ENCODE measurements at regions not wholly inside any gene's neighbourhood (a gene's known extent, or its start where the extent isn't known, plus 50 kb on each side); places are given as distances from the start of the nearest gene placed in this dataset.

GRCh38 chr16:52721331-52721730 is 174.4 kb upstream of the TOX3 start:
- TF ChIP-seq SUZ12 (IDR thresholded peaks at IDR 0.05; ENCODE audit: unreplicated experiment): no peak
- TF ChIP-seq RFX5 (IDR thresholded peaks at IDR 0.05; ENCODE audit: low read depth, low read length): no peak
- TF ChIP-seq EP300 (IDR thresholded peaks at IDR 0.05; ENCODE audit: borderline replicate concordance in 1 of 2, control insufficient read depth in 1 of 2, low read depth in 2 of 2, low read length in 2 of 2): no peak
- TF ChIP-seq POLR2A (IDR thresholded peaks at IDR 0.05; ENCODE audit: low read depth, low read length): no peak
- no peak for TF ChIP-seq BRCA1 (IDR thresholded peaks at IDR 0.05; ENCODE audit: low read depth, low read length)
- TF ChIP-seq CHD2 (IDR thresholded peaks at IDR 0.05; ENCODE audit: borderline replicate concordance, low read depth, low read length): no peak
- TF ChIP-seq, protein P1, sequence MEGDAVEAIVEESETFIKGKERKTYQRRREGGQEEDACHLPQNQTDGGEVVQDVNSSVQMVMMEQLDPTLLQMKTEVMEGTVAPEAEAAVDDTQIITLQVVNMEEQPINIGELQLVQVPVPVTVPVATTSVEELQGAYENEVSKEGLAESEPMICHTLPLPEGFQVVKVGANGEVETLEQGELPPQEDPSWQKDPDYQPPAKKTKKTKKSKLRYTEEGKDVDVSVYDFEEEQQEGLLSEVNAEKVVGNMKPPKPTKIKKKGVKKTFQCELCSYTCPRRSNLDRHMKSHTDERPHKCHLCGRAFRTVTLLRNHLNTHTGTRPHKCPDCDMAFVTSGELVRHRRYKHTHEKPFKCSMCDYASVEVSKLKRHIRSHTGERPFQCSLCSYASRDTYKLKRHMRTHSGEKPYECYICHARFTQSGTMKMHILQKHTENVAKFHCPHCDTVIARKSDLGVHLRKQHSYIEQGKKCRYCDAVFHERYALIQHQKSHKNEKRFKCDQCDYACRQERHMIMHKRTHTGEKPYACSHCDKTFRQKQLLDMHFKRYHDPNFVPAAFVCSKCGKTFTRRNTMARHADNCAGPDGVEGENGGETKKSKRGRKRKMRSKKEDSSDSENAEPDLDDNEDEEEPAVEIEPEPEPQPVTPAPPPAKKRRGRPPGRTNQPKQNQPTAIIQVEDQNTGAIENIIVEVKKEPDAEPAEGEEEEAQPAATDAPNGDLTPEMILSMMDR (IDR thresholded peaks at IDR 0.05 in 2 of 3, conservative IDR thresholded peaks at IDR 0.05 in 1 of 3; ENCODE audit: control insufficient read depth in 2 of 3, extremely low read depth in 1 of 3, insufficient read depth in 1 of 3, low read depth in 3 of 3, low read length in 3 of 3): no peak
- no peak for TF ChIP-seq BMI1 (IDR thresholded peaks at IDR 0.05; ENCODE audit: borderline replicate concordance)
- no peak for TF ChIP-seq SMARCA5 (IDR thresholded peaks at IDR 0.05)
- TF ChIP-seq, protein P2, sequence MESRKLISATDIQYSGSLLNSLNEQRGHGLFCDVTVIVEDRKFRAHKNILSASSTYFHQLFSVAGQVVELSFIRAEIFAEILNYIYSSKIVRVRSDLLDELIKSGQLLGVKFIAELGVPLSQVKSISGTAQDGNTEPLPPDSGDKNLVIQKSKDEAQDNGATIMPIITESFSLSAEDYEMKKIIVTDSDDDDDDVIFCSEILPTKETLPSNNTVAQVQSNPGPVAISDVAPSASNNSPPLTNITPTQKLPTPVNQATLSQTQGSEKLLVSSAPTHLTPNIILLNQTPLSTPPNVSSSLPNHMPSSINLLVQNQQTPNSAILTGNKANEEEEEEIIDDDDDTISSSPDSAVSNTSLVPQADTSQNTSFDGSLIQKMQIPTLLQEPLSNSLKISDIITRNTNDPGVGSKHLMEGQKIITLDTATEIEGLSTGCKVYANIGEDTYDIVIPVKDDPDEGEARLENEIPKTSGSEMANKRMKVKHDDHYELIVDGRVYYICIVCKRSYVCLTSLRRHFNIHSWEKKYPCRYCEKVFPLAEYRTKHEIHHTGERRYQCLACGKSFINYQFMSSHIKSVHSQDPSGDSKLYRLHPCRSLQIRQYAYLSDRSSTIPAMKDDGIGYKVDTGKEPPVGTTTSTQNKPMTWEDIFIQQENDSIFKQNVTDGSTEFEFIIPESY (IDR thresholded peaks at IDR 0.05): no peak
- TF ChIP-seq, protein P3, sequence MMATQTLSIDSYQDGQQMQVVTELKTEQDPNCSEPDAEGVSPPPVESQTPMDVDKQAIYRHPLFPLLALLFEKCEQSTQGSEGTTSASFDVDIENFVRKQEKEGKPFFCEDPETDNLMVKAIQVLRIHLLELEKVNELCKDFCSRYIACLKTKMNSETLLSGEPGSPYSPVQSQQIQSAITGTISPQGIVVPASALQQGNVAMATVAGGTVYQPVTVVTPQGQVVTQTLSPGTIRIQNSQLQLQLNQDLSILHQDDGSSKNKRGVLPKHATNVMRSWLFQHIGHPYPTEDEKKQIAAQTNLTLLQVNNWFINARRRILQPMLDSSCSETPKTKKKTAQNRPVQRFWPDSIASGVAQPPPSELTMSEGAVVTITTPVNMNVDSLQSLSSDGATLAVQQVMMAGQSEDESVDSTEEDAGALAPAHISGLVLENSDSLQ (IDR thresholded peaks at IDR 0.05): no peak
- TF ChIP-seq DPF2 (IDR thresholded peaks at IDR 0.05): no peak
- no peak for TF ChIP-seq RAD21 (IDR thresholded peaks at IDR 0.05; ENCODE audit: insufficient read depth, low read depth, low read length)

Measured in GM12878 (cell line).